DMS53 (cell line): ENCODE measurements at regions not wholly inside any gene's neighbourhood (a gene's known extent, or its start where the extent isn't known, plus 50 kb on each side); places are given as distances from the start of the nearest gene placed in this dataset.
A peak's percentile ranks its signal among the peaks of the same experiment; 100 is the strongest.

Source experiments
- DNase-seq: peaks from one replicate; lab custom pipeline; 2025; lab: John Stamatoyannopoulos, UW

GRCh38 chr6:33967966-33968724, 164.3 kb upstream of the MLN start:
- peak; percentile 65 for DNase-seq

GRCh38 chr6:33967265-33967767, 163.5 kb upstream of the MLN start:
- no peak for DNase-seq

DNA sequence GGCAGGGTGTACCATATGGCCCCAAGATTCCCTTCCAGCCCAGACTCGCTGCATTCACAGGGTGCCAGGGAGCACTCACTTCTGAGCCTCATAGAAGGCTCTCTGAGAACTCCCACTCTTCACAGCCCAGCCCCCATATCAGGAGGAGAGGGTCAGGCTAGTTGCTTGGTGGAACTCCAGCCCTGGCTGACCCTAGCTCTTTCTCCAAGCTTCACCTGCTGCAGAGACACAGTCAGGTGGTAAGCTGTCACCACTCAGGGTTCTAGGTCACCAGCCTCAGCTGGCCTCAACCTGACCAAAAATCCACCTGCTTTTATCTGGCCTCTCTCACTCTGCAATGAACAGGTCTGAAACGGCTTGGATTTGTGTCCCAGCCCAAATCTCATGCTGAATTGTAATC, 162.7 kb upstream of the MLN start:
- DNase-seq: no peak

DNA sequence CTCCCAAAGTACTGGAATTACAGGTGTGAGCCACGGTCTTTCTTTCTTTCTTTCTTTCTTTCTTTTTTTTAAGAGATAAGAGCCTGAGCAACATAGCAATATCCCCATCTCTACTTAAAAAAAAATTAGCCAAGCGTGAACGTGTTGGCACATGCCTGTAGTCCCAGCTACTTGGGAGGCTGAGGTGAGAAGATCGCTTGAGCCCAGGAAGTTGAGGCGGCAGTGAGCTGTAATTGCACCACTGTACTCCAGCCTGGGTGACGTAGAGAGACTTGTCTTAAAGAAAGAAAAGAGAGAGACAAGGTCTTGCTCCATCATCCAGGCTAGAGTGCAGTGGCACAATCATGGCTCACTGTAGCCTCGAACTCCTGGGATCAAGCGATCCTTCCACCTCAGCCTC, 162.0 kb upstream of the MLN start:
- no peak for DNase-seq

GRCh38 chr6:33964387-33964786, 160.6 kb upstream of the MLN start:
- DNase-seq: no peak

- DNase-seq: no peak
Observed at GRCh38 chr6:33963136-33963750, 159.4 kb upstream of the MLN start.

DNA sequence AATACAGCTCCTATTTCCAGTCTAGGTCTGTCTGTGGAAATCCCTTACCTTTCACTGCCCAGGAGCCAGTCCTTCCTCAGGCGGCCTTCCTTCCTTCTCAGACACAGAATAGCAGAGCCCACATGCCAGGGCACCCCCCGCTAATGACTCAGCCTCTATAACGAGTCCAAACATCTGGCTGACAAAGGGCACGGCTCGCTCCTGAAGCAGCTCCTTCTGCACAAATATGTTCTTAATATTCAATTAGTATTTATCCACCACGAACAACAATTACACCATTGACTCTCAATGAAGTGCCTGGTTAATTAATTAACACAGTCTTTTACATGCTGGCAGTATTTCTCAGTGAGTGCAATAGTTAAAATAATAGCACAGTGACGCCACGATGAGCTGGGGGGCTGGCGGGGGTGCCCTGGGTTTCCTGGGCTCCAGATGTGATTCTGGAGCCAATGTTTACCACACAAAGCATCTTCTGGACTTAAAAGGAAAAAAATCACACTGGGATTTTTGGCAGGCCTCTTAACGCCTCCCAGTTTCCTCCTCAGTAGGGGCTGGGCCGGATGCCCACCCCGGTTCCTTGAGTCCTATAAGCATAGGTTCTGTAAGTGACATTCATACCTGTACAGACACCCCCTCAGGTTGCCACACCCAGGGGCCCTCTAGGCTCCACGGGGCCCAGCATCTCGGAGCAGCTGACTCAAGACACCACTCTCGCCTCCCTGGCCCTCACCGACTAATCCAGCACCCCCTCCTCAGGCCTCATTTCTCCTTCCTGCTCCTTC, 158.6 kb upstream of the MLN start:
- no peak for DNase-seq

- no peak for DNase-seq
Observed at GRCh38 chr6:33961691-33962090, 157.9 kb upstream of the MLN start.

DNA sequence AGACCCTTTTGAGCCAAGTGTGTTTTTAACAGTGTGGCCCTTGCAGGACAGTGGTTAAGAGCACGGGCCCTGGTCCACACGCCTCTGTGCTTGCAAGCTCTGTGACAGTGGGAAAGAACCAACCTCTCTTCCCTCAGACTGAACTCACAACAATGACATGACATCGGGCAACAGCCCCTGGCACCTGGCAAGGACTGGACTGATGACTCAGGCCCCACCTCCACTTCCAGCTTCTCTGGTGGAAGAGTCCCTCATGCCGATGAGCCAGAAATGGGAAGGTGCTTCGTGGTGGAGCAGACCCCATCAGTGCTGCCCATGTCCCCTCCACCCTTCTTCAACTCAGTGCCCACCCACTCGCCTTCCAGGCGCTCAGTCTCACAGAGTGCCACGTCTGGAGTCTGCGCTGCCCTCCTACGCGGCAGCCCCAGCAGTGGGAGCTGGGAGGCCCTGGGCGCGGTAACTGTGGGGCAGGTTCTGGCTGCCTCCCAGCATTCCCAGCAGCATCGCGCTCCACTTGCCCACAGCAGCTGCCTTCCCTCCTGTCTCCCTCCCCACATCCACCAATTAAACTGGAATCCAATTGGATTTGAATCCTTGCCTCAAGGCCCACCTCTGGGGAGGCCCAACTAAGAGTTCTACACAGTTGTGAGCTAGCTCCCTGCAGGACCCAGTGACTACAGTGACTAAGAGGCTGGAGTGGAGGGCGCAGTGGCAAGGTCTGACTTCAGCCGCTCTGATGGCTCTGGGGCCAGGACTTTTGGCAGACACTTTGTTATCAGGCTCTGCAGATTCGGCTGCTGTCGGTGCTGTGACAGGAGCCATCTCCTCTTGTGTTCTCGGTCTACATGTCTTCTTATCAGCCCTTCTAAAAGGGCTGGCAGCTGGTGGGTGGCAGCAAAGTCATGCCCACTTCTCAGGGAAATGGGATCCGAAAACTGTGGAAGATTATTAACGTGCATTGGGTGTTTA, 156.8 kb upstream of the MLN start:
- peak; percentile 20 for DNase-seq

- DNase-seq: no peak
Observed at GRCh38 chr6:33959661-33960344, 156.0 kb upstream of the MLN start.

GRCh38 chr6:33959329-33959651, 155.5 kb upstream of the MLN start:
- DNase-seq: no peak

DNA sequence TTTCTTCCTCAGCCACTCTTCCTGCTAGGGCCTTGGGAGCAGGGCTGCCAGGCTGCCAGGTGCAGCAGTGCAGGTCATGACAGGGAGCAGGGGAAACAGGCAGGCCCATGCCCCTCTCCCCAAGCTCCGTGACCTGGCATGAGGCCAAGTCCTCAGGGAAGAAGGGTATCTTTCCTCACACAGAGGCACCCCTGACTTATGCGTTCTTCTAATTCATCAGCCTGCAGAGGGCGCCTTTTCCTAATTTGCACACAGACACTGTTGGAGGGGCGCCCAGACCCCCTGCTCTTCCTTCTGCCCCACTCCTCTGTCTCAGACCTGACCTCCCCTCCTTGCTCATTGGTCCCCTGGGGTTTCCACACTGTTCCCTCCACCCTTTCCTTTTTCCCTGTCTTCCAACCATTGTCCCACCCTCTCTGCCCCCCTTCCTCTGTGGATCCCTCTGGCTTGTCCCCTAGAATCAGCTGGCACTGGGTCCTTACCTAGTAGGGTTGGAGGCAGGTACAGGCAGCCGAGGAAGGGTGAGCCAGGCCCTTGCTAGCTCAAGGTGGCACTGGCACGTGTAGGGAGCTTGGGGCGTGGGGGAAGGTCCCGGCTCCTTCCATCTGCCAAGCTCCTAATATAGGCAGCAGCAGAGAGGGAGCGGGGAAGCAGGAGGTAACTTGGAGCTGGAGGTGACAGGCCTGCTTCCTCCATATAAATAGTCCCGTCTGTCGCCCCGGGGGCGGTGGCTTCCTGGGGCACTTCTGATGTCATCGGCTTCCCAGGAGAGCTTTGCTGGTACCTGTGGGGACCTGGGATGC, 154.9 kb upstream of the MLN start:
- DNase-seq: peak; percentile 30

GRCh38 chr6:33957892-33958525, 154.2 kb upstream of the MLN start:
- no peak for DNase-seq

DNA sequence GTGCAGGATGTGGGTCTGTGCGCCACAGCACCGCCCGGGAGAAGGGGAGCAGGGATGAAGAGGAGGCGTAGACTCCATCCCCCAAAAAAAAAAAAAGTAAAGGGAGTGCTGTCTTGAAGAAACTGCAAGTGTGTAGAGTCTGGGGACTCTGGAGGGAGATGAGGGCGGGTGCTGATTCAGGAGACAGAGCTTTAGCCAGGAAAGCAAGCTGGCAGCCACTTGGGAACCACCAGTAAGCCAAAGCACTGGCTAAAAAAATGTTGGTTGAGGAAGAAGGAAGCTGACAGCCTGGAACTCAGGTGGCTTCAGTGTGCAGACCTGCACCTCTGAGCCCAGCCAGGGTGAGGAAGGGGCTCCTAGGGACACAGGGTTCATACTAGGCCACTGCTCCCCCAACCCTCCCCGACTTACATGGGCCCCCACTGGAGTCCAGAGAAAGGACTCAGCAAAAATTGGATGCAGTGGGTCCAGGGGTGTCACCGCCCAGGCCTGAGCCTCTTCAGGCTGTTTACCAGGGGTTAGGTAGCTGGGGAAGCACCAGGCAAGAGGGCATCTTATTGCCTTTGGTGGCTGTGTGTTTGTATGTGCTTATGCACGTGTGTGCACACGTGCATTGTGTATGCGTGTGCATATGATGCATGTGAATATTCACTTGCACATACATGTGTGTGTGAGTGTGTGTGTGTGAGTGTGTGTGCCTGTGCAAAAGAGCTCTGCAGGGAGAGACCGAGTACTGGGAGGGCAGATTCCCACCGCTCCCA, 153.5 kb upstream of the MLN start:
- no peak for DNase-seq

GRCh38 chr6:33956206-33956605, 152.4 kb upstream of the MLN start:
- DNase-seq: no peak

- DNase-seq: no peak
Observed at GRCh38 chr6:33955566-33955965, 151.8 kb upstream of the MLN start.

DNA sequence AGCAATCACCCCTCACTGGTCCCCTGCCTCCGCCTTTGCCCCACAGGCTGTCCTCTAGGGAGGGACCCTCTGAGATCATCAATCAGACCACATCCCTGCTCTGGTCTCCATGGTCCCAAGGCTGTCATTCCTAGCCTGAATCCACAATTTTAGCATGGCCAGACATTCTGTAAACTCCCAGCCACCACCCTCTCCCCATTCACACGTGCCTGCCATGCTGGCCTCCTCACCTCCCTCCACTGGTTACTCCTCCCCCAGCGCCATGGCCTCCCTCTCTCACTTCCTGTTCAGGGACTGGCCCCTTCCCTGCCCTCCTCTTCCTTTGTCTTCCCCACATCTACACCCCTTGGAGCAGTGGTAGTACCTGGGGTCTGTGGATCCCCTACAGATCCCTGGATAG, 150.7 kb upstream of the MLN start:
- DNase-seq: peak; percentile 15

- no peak for DNase-seq
Observed at GRCh38 chr6:33953171-33953570, 149.4 kb upstream of the MLN start.

GRCh38 chr6:33952016-33952415, 148.2 kb upstream of the MLN start:
- no peak for DNase-seq
